Uterus (tissue), 3 donors: ENCODE measurements at regions not wholly inside any gene's neighbourhood (a gene's known extent, or its start where the extent isn't known, plus 50 kb on each side); places are given as distances from the start of the nearest gene placed in this dataset.

Experiments used
- DNase-seq, 2 donors: peaks; one replicate each; pipeline ENCODE4 v3.0.0-alpha.2; 2019 to 2020
- H3K27ac ChIP-seq, 2 donors: fragments of 200-600 bp; sonication (generic); 1 replicate in 1 of 2; 2 replicates in 1 of 2; pipeline ENCODE4 v1.5.1; 2016 to 2018
- H3K27me3 ChIP-seq, 2 donors: fragments of 200-600 bp; sonication (generic); one replicate each; pipeline ENCODE4 v1.5.1; 2018 to 2019; ENCODE audit warnings: control low read depth in 1 of 2
- H3K36me3 ChIP-seq, 2 donors: fragments of 200-600 bp; sonication (generic); one replicate each; pipeline ENCODE4 v1.5.1; 2019; ENCODE audit warnings: control low read depth in 1 of 2
- H3K4me1 ChIP-seq, 2 donors: fragments of 200-600 bp; sonication (generic); one replicate each; pipeline ENCODE4 v1.5.1; 2018 to 2019; ENCODE audit warnings: control low read depth in 1 of 2
- H3K4me3 ChIP-seq, 2 donors: fragments of 200-600 bp; sonication (generic); 1 replicate in 1 of 2; 2 replicates in 1 of 2; pipeline ENCODE4 v1.5.1; 2018 to 2019; ENCODE audit warnings: mild to moderate bottlenecking in 1 of 2
- H3K9me3 ChIP-seq, 2 donors: fragments of 200-600 bp; sonication (generic); one replicate each; pipeline ENCODE4 v1.5.1; 2019; ENCODE audit warnings: control low read depth in 1 of 2
- POLR2A ChIP-seq, 2 donors: fragments of 450-650 bp; IDR thresholded peaks; one replicate each; pipeline ENCODE4 v1.6.1; 2016; ENCODE audit warnings: antibody characterized with exemption in 2 of 2, mild to moderate bottlenecking in 1 of 2, moderate library complexity in 1 of 2
- intact Hi-C: fragments of 100-400 bp; cut with DNase I; formaldehyde crosslinking; loops from one replicate; pipeline ENCODE4 v1.15.1; 2023; ENCODE audit warnings: low total_unique reads
- TF ChIP-seq, protein P1 (sequence below), 4 experiments: fragments of 200-600 bp in 2 of 4; fragments of 450-650 bp in 2 of 4; sonication (generic) in 2 of 4; IDR thresholded peaks; one replicate each; pipeline ENCODE4 v1.5.1; 2016 to 2019; ENCODE audit warnings: antibody characterized with exemption in 4 of 4, mild to moderate bottlenecking in 2 of 4, moderate library complexity in 1 of 4
- donor health status: DM: yes; HTN: yes; CAD: no.

DNA sequence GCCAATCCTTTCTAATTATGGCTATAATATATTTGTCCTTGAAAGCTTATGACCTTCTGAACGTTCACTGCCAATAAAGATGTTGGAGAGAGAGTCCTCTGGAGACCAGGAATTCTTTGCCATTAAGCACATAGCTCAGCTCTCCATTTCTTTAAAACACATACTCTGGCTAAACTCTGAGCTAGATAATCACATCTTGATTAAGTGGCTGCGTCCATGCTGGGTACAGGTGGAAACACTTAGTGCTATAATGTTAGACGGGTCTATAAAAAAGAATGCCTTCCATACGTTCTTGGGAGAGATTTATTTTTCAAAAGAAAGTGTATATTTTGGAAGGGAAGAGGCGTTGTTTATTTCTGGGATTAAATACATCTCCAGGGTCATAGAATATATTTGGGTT lies 314.5 kb downstream of the LPIN1 start:
- intact Hi-C loops: no loop called here
- TF ChIP-seq, protein P1, sequence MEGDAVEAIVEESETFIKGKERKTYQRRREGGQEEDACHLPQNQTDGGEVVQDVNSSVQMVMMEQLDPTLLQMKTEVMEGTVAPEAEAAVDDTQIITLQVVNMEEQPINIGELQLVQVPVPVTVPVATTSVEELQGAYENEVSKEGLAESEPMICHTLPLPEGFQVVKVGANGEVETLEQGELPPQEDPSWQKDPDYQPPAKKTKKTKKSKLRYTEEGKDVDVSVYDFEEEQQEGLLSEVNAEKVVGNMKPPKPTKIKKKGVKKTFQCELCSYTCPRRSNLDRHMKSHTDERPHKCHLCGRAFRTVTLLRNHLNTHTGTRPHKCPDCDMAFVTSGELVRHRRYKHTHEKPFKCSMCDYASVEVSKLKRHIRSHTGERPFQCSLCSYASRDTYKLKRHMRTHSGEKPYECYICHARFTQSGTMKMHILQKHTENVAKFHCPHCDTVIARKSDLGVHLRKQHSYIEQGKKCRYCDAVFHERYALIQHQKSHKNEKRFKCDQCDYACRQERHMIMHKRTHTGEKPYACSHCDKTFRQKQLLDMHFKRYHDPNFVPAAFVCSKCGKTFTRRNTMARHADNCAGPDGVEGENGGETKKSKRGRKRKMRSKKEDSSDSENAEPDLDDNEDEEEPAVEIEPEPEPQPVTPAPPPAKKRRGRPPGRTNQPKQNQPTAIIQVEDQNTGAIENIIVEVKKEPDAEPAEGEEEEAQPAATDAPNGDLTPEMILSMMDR (IDR thresholded peaks at IDR 0.05): no peak
- TF ChIP-seq POLR2A (IDR thresholded peaks at IDR 0.05): no peak

DNA sequence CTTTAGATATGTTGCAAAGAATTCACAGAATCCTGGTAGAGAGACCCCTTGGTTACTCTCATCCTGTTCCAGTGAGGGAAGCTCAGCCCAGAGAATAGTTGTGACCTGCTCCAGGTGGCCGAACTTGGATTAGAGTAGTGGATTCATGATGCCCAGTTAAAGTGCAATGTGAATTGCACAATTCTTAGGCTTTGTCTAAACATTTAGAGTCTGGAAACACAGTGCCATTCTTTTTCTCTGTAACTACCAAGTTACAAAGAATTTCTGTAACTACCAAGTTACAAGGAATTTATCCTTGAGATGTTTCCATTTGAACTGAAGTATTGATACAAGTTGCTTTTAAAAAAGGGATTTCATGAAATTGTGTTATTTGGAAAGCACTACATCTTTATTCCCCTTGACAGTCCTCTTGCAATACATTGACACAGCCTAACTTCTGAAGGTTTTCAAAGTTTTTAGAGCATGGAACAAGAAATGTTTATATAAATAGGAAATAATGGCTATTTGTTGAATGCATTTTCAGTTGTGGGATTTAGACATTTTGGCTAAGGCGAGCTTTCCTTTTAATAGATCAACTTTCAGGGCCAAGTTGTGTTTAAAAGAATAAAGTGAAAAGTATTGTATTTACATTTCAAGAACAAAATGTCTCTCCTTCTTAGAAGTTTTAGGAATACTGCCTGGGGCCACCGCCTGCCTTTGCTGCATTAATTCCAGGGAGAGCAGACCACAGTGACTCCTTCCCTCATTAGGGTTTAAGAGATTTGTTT lies 315.0 kb downstream of the LPIN1 start:
- Histone ChIP-seq H3K27me3 (no peaks in the 10 kb centered on the region), H3K4me1 (no peaks in the 10 kb centered on the region), H3K36me3 (no peaks in the 10 kb centered on the region), H3K27ac (no peak overlapping the region), H3K4me3 (no peak overlapping the region), H3K9me3 (no peaks in the 10 kb centered on the region)
- intact Hi-C loops: no loop called here
- TF ChIP-seq, protein P1 (IDR thresholded peaks at IDR 0.05): no peak
- TF ChIP-seq POLR2A (IDR thresholded peaks at IDR 0.05): no peak
- no peak for DNase-seq

More for the DNA sequence above, 314.5 kb downstream of the LPIN1 start:
- Histone ChIP-seq H3K27ac (no peak overlapping the region), H3K27me3 (no peaks in the 10 kb centered on the region), H3K9me3 (no peaks in the 10 kb centered on the region), H3K36me3 (no peaks in the 10 kb centered on the region), H3K4me1 (no peaks in the 10 kb centered on the region), H3K4me3 (no peak overlapping the region)
- DNase-seq: no peak

DNA sequence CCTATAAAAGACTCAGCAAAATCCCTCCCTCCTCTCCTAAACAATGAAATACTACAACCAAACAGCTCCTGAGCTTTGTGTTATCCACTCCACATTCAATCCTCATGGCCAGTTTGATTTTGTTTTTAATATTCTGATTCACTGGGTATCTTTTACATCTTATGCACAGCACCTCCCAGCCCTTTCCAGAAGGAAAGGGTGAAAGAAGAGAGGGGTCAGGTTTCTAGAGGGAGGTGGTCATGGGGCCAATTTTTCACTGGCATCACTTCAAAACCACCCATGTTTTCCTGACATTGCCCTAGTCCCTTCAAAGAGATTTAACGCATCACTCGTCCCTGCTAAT lies 315.6 kb downstream of the LPIN1 start:
- TF ChIP-seq, protein P1 (IDR thresholded peaks at IDR 0.05): no peak
- no peak for TF ChIP-seq POLR2A (IDR thresholded peaks at IDR 0.05)
- no peak for DNase-seq
- H3K27ac ChIP-seq: no peak overlapping the region
- intact Hi-C loops: no loop called here
- H3K36me3 ChIP-seq: no peaks in the 10 kb centered on the region
- H3K27me3 ChIP-seq: no peaks in the 10 kb centered on the region
- no peaks in the 10 kb centered on the region for H3K4me1 ChIP-seq
- no peak overlapping the region for H3K4me3 ChIP-seq
- H3K9me3 ChIP-seq: no peaks in the 10 kb centered on the region

DNA sequence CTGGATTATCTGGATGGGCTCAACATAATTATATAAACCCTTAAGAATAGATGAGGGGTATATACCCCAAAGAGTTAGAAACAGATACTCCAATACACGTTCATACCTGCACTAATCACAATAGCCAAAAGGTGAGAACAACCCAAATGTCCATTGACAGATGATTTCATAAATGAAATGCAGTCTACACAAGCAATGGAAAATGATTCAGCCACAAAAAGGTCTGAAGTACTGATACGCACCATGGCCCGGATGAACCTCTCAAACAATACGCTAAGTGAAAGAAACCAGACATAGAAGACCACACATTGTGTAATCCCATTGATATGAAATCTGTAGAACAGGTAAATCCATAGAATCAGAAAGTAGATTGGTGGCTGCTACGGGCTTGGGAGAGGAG lies 316.8 kb downstream of the LPIN1 start:
- H3K27me3 ChIP-seq: no peaks in the 10 kb centered on the region
- intact Hi-C loops: no loop called here
- H3K4me3 ChIP-seq: no peak overlapping the region
- no peak overlapping the region for H3K27ac ChIP-seq
- H3K9me3 ChIP-seq: no peaks in the 10 kb centered on the region
- DNase-seq: no peak
- no peaks in the 10 kb centered on the region for H3K36me3 ChIP-seq
- no peaks in the 10 kb centered on the region for H3K4me1 ChIP-seq
- TF ChIP-seq POLR2A (IDR thresholded peaks at IDR 0.05): no peak
- TF ChIP-seq, protein P1 (IDR thresholded peaks at IDR 0.05): no peak

DNA sequence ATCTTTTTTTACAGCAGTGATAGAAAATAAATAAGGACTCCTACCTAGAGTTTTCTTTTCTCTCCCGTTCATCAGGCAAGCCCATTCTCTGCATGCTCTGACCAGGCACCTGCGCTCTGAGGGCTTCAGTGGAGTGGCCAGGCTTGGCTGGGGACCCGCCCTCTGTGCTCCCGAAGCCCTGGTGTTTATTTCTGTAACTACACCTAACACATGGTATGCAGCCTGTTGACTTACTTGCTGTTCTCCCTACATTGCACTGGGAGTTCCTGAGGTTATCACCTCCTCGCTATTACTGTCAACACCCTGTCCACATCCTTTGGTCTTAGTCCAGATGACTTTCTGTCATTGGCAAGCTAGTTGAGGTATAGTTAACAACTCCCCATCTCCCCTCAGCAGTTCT lies 317.7 kb downstream of the LPIN1 start:
- TF ChIP-seq POLR2A (IDR thresholded peaks at IDR 0.05): no peak
- TF ChIP-seq, protein P1 (IDR thresholded peaks at IDR 0.05): no peak
- no peak overlapping the region for H3K27ac ChIP-seq
- intact Hi-C loops: no loop called here
- H3K27me3 ChIP-seq: no peaks in the 10 kb centered on the region
- DNase-seq: no peak
- no peaks in the 10 kb centered on the region for H3K36me3 ChIP-seq
- no peak overlapping the region for H3K4me3 ChIP-seq
- no peaks in the 10 kb centered on the region for H3K9me3 ChIP-seq
- no peaks in the 10 kb centered on the region for H3K4me1 ChIP-seq
